ENCODE measurements at regions not wholly inside any gene's neighbourhood (a gene's known extent, or its start where the extent isn't known, plus 50 kb on each side); places are given as distances from the start of the nearest gene placed in this dataset.

- no peak for DNase-seq (ENCODE audit: extremely low read depth, low read depth)
- TF ChIP-seq CTCF (IDR thresholded peaks at IDR 0.05; ENCODE audit: low read depth, low read length): no peak
Observed at GRCh38 chr2:16378031-16378430, 287.6 kb downstream of the CYRIA start.

GRCh38 chr2:16375981-16376380 is 289.7 kb downstream of the CYRIA start:
- no peak for DNase-seq (ENCODE audit: extremely low read depth, low read depth)
- no peak for TF ChIP-seq CTCF (IDR thresholded peaks at IDR 0.05; ENCODE audit: low read depth, low read length)

DNA sequence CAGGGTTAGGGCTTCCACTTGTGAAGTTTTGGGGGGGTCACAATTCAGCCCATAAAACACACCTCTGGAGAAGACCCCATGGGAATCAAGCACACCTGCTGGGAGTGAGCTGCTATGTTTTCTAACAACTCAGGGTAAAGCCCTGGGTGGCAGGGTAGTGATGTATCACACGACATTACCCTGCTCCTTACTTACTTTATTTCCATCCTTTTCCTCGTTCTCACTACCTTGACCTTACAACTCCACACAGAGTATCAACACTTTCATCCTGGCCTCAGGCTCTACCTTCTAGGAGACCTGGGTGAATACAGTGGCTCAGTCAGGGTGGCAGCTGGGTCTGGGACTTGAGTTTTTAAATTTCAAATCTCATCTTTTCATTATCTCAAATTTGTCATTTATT is 290.3 kb downstream of the CYRIA start:
- no peak for DNase-seq (ENCODE audit: extremely low read depth, low read depth)
- no peak for TF ChIP-seq CTCF (IDR thresholded peaks at IDR 0.05; ENCODE audit: low read depth, low read length)

- DNase-seq (ENCODE audit: extremely low read depth, low read depth): no peak
- TF ChIP-seq CTCF (IDR thresholded peaks at IDR 0.05; ENCODE audit: low read depth, low read length): no peak
Observed at GRCh38 chr2:16374671-16375070, 291.0 kb downstream of the CYRIA start.

GRCh38 chr2:16373341-16373740 is 292.3 kb downstream of the CYRIA start:
- DNase-seq (ENCODE audit: extremely low read depth, low read depth): no peak
- no peak for TF ChIP-seq CTCF (IDR thresholded peaks at IDR 0.05; ENCODE audit: low read depth, low read length)

DNA sequence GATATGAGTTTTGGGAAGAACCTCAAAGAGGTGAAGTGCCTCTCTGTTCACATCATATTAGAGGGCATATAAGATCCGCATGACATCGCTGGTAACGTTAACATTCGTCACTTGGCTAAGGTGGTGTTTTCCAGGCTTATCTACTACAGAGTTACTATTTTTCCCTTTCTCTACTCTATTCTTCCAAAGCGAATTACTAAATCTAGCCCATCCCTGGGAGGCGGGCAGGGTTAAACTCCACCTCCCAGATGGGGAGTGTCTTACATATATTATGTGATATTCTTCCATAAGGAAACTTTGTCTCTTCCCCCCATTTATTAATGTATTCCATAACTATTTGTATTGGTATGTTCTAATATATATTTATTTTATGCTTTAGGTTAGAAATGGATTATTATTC is 293.9 kb downstream of the CYRIA start:
- no peak for DNase-seq (ENCODE audit: extremely low read depth, low read depth)
- no peak for TF ChIP-seq CTCF (IDR thresholded peaks at IDR 0.05; ENCODE audit: low read depth, low read length)

DNA sequence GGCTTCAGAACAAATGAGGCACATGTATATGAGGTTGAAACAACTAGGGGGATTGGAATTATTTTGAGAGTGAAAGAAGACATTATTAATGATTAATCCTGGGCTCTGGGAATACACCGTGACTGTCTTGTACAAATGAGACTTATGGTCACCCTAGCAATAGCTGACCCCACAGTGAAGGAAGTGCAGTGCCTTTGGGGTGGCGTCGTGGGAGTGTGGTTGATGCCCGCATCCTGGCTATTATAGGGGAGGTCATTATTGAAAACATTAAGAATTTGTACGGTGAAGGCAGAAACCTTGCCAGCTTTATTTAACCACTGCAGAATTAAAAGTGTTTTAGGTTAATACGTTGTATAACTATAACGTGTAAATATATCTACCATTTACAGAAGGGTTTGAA is 296.7 kb downstream of the CYRIA start:
- DNase-seq (ENCODE audit: extremely low read depth, low read depth): no peak
- TF ChIP-seq CTCF (IDR thresholded peaks at IDR 0.05; ENCODE audit: low read depth, low read length): no peak
